ENCODE measurements at regions not wholly inside any gene's neighbourhood (a gene's known extent, or its start where the extent isn't known, plus 50 kb on each side); places are given as distances from the start of the nearest gene placed in this dataset.
"Not testable (repeated sequence)": the region's sequence is repeated elsewhere in the genome, so short reads cannot be mapped to it uniquely, and the experiment has no call there.

GRCh38 chr2:40564184-40564583 is 112.3 kb upstream of the SLC8A1 start:
- DNase-seq (ENCODE audit: low read depth, low spot score) = no peak

- DNase-seq (ENCODE audit: low read depth, low spot score) = no peak
These were observed 127.4 kb upstream of the SLC8A1 start for GRCh38 chr2:40579247-40579646.

GRCh38 chr2:40584432-40584831 is 132.5 kb upstream of the SLC8A1 start:
- no peak for DNase-seq (ENCODE audit: low read depth, low spot score)

- no peak for DNase-seq (ENCODE audit: low read depth, low spot score)
These were observed 139.9 kb upstream of the SLC8A1 start for GRCh38 chr2:40591774-40592173.

- peak; percentile 38 for DNase-seq (ENCODE audit: low read depth, low spot score)
These were observed 140.3 kb upstream of the SLC8A1 start for GRCh38 chr2:40592218-40592617.

- DNase-seq (ENCODE audit: low read depth, low spot score) = no peak
These were observed 155.0 kb upstream of the SLC8A1 start for GRCh38 chr2:40606862-40607261.

GRCh38 chr2:40611196-40611595 is 159.3 kb upstream of the SLC8A1 start:
- no peak for DNase-seq (ENCODE audit: low read depth, low spot score)

- no peak for DNase-seq (ENCODE audit: low read depth, low spot score)
These were observed 174.0 kb upstream of the SLC8A1 start for GRCh38 chr2:40625849-40626248.

- no peak for DNase-seq (ENCODE audit: low read depth, low spot score)
These were observed 176.7 kb upstream of the SLC8A1 start for GRCh38 chr2:40628556-40628955.

GRCh38 chr2:40629768-40630434 is 178.0 kb upstream of the SLC8A1 start:
- no peak for DNase-seq (ENCODE audit: low read depth, low spot score)

- no peak for DNase-seq (ENCODE audit: low read depth, low spot score)
These were observed 187.4 kb upstream of the SLC8A1 start for GRCh38 chr2:40639320-40639719.

GRCh38 chr2:40642237-40642636 is 190.3 kb upstream of the SLC8A1 start:
- DNase-seq (ENCODE audit: low read depth, low spot score) = no peak

- no peak for DNase-seq (ENCODE audit: low read depth, low spot score)
These were observed 190.8 kb upstream of the SLC8A1 start for GRCh38 chr2:40642726-40643125.

GRCh38 chr2:40646642-40647041 is 194.8 kb upstream of the SLC8A1 start:
- DNase-seq (ENCODE audit: low read depth, low spot score) = no peak

- no peak for DNase-seq (ENCODE audit: low read depth, low spot score)
These were observed 200.3 kb upstream of the SLC8A1 start for GRCh38 chr2:40652155-40652554.

- DNase-seq (ENCODE audit: low read depth, low spot score) = no peak
These were observed 201.9 kb upstream of the SLC8A1 start for GRCh38 chr2:40653829-40654228.

GRCh38 chr2:40654346-40654745 is 202.5 kb upstream of the SLC8A1 start:
- DNase-seq (ENCODE audit: low read depth, low spot score) = no peak

GRCh38 chr2:40658941-40659340 is 207.1 kb upstream of the SLC8A1 start:
- no peak for DNase-seq (ENCODE audit: low read depth, low spot score)

GRCh38 chr2:40665493-40666232 is 213.8 kb upstream of the SLC8A1 start:
- no peak for DNase-seq (ENCODE audit: low read depth, low spot score)

GRCh38 chr2:40666398-40666797 is 214.5 kb upstream of the SLC8A1 start:
- DNase-seq (ENCODE audit: low read depth, low spot score) = no peak

GRCh38 chr2:40668425-40668824 is 216.5 kb upstream of the SLC8A1 start:
- no peak for DNase-seq (ENCODE audit: low read depth, low spot score)

- DNase-seq (ENCODE audit: low read depth, low spot score) = not testable (repeated sequence)
These were observed 224.4 kb upstream of the SLC8A1 start for GRCh38 chr2:40676134-40676790.

- no peak for DNase-seq (ENCODE audit: low read depth, low spot score)
These were observed 228.7 kb upstream of the SLC8A1 start for GRCh38 chr2:40680547-40680946.

Measured in iPS DF 19.7 (cell line).